NCI-H446 (cell line): ENCODE measurements at regions not wholly inside any gene's neighbourhood (a gene's known extent, or its start where the extent isn't known, plus 50 kb on each side); places are given as distances from the start of the nearest gene placed in this dataset.
"Not testable (repeated sequence)": the region's sequence is repeated elsewhere in the genome, so short reads cannot be mapped to it uniquely, and the experiment has no call there.

ENCODE experiments used
- DNase-seq, 2 experiments: peaks; one replicate each; lab custom pipeline; 2025; lab: John Stamatoyannopoulos, UW

- not testable (repeated sequence) for DNase-seq
These were observed 102.5 kb upstream of the UGP2 start for GRCh38 chr2:63739180-63739579.

GRCh38 chr2:63740020-63740419, 101.7 kb upstream of the UGP2 start:
- DNase-seq = no peak

GRCh38 chr2:63740943-63741342, 100.8 kb upstream of the UGP2 start:
- DNase-seq = no peak

- DNase-seq = no peak
These were observed 99.7 kb upstream of the UGP2 start for GRCh38 chr2:63741884-63742579.

GRCh38 chr2:63742580-63742976, 99.1 kb upstream of the UGP2 start:
- DNase-seq = no peak

- DNase-seq = no peak
These were observed 98.3 kb upstream of the UGP2 start for GRCh38 chr2:63743170-63743981.

- DNase-seq = no peak
These were observed 97.4 kb upstream of the UGP2 start for GRCh38 chr2:63743982-63744966.

GRCh38 chr2:63746548-63746947, 95.1 kb upstream of the UGP2 start:
- DNase-seq = not testable (repeated sequence)

- no peak for DNase-seq
These were observed 89.8 kb upstream of the UGP2 start for GRCh38 chr2:63751901-63752300.

- DNase-seq = no peak
These were observed 86.5 kb upstream of the UGP2 start for GRCh38 chr2:63755216-63755615.

- peak in 1 of 2 experiments; percentile 6 for DNase-seq
These were observed 85.7 kb upstream of the UGP2 start for GRCh38 chr2:63755965-63756364.

GRCh38 chr2:63763391-63763941, 78.2 kb upstream of the UGP2 start:
- peak; percentile 11 to 71 for DNase-seq

GRCh38 chr2:63764630-63765029, 77.1 kb upstream of the UGP2 start:
- no peak for DNase-seq

- no peak for DNase-seq
These were observed 76.6 kb upstream of the UGP2 start for GRCh38 chr2:63765117-63765516.

GRCh38 chr2:63767307-63767706, 74.4 kb upstream of the UGP2 start:
- DNase-seq = no peak

- DNase-seq = no peak
These were observed 73.6 kb upstream of the UGP2 start for GRCh38 chr2:63768051-63768450.

- no peak for DNase-seq
These were observed 71.8 kb upstream of the UGP2 start for GRCh38 chr2:63769915-63770314.

- no peak for DNase-seq
These were observed 69.6 kb upstream of the UGP2 start for GRCh38 chr2:63772061-63772460.

GRCh38 chr2:63775191-63775590, 66.5 kb upstream of the UGP2 start:
- DNase-seq = no peak

GRCh38 chr2:63776382-63776781, 65.3 kb upstream of the UGP2 start:
- no peak for DNase-seq

GRCh38 chr2:63777816-63778215, 63.9 kb upstream of the UGP2 start:
- DNase-seq = no peak

GRCh38 chr2:63778391-63778790, 63.3 kb upstream of the UGP2 start:
- DNase-seq = no peak
